ENCODE measurements at regions not wholly inside any gene's neighbourhood (a gene's known extent, or its start where the extent isn't known, plus 50 kb on each side); places are given as distances from the start of the nearest gene placed in this dataset.

DNA sequence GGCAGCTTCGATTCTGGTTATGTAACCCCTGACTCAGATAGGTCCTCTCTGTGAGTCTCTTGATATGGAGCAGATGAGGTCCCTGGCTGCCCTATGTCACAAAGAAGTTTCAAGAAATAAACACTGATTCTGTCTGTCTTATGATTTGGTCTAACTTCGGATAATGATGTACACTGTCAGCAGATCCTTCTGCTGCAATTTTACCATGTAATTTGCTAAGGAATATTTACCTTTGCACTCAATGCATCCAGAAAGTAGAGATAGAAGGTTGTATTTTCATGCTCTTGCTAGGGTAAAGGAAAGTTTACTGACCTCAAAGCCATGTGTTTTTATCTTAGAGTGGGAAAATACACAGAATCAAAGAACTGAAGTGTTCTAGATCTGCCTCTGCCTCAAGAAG lies 98.2 kb downstream of the KLF5 start:
- Histone ChIP-seq H3K27me3 (ENCODE audit: insufficient read depth, insufficient read length) (no peaks in the 10 kb centered on the region), H3K4me1 (ENCODE audit: insufficient read depth, insufficient read length) (no peaks in the 10 kb centered on the region), H3K9me3 (ENCODE audit: insufficient read depth, low read length) (no peaks in the 10 kb centered on the region), H3K4me3 (ENCODE audit: insufficient read length, low read depth) (no peak overlapping the region), H3K9ac (ENCODE audit: insufficient read length, low read depth) (no peak overlapping the region), H3K36me3 (ENCODE audit: insufficient read depth, insufficient read length, low read length) (no peaks in the 10 kb centered on the region)
- no peak for DNase-seq (ENCODE audit: low read depth, low spot score)
- no peak for TF ChIP-seq YY1 (IDR thresholded peaks at IDR 0.05; ENCODE audit: insufficient read depth, insufficient read length)
- no peak for TF ChIP-seq SUZ12 (IDR thresholded peaks at IDR 0.05; ENCODE audit: extremely low read depth, insufficient read depth, insufficient read length)
- TF ChIP-seq ZNF274 (IDR thresholded peaks at IDR 0.05; ENCODE audit: low read depth, low read length): no peak

DNA sequence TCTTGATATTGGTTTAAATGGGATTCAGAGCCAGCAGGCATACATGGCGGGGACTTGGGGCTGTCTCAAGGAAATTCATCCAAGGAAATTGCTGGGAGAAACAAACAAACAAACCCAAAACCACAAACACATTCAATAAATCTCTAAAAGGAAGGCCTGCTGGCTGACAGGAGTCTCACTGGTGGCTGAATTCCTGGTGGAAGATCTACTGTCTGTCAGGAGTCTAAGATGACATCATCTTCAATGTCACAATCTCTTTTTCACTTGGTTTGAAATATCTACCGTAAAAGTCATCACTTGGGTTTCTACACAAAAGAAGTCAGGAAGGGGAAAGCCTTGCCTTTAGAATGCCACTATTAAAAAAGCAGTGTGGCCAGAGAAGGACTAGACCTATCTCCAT lies 87.9 kb downstream of the KLF5 start:
- no peak for DNase-seq (ENCODE audit: low read depth, low spot score)
- Histone ChIP-seq H3K36me3 (ENCODE audit: insufficient read depth, insufficient read length, low read length) (no peaks in the 10 kb centered on the region), H3K9me3 (ENCODE audit: insufficient read depth, low read length) (no peaks in the 10 kb centered on the region), H3K27me3 (ENCODE audit: insufficient read depth, insufficient read length) (no peaks in the 10 kb centered on the region), H3K9ac (ENCODE audit: insufficient read length, low read depth) (no peak overlapping the region), H3K4me3 (ENCODE audit: insufficient read length, low read depth) (no peak overlapping the region), H3K4me1 (ENCODE audit: insufficient read depth, insufficient read length) (no peaks in the 10 kb centered on the region)
- TF ChIP-seq ZNF274 (IDR thresholded peaks at IDR 0.05; ENCODE audit: low read depth, low read length): no peak
- no peak for TF ChIP-seq YY1 (IDR thresholded peaks at IDR 0.05; ENCODE audit: insufficient read depth, insufficient read length)
- no peak for TF ChIP-seq SUZ12 (IDR thresholded peaks at IDR 0.05; ENCODE audit: extremely low read depth, insufficient read depth, insufficient read length)

DNA sequence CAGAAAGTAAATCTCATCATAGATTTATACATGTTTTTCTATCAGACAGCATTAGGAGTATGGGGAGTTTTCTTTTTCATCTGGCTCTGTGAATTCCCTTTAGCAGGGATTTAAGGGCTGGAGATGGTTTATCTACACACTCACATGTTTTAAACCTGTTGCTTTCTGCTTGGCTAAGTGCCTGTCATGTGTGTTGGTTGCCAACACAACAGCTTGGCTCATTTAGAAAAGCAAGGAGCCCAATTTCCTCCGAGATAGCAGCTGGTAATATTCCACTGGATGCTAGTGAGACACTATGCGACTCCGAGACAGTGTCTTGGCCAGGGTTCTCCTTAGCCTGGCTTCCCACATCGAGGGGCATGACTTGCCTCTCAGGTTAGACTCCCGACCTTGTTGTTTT lies 83.3 kb downstream of the KLF5 start:
- H3K4me1 ChIP-seq (ENCODE audit: insufficient read depth, insufficient read length): no peaks in the 10 kb centered on the region
- H3K9me3 ChIP-seq (ENCODE audit: insufficient read depth, low read length): no peaks in the 10 kb centered on the region
- no peaks in the 10 kb centered on the region for H3K27me3 ChIP-seq (ENCODE audit: insufficient read depth, insufficient read length)
- H3K4me3 ChIP-seq (ENCODE audit: insufficient read length, low read depth): no peak overlapping the region
- no peak for TF ChIP-seq SUZ12 (IDR thresholded peaks at IDR 0.05; ENCODE audit: extremely low read depth, insufficient read depth, insufficient read length)
- TF ChIP-seq ZNF274 (IDR thresholded peaks at IDR 0.05; ENCODE audit: low read depth, low read length): no peak
- no peak for TF ChIP-seq YY1 (IDR thresholded peaks at IDR 0.05; ENCODE audit: insufficient read depth, insufficient read length)
- no peaks in the 10 kb centered on the region for H3K36me3 ChIP-seq (ENCODE audit: insufficient read depth, insufficient read length, low read length)
- no peak overlapping the region for H3K9ac ChIP-seq (ENCODE audit: insufficient read length, low read depth)
- no peak for DNase-seq (ENCODE audit: low read depth, low spot score)

DNA sequence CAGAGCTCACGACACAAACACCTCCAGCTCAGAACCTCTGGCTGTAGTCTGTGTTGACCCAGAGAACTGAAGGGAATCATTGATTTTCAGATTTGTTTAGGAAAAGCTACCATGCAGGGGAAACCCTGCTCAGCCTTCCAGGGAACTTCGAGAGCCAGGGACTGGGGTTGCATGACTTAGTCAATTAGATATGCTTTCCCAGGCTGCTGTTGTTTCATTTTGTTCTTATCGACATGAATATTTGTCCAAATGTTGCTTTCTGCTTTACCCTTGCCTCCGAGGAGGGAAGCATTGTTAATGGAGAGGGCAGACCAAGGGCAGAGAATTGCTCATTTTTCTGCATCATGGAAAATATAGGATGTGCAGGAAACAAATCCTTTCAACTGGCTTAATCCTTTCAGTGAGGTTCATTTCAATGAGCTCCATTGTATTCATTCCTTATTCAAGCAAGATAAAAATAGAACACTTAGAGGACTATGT lies 82.5 kb downstream of the KLF5 start:
- TF ChIP-seq YY1 (IDR thresholded peaks at IDR 0.05; ENCODE audit: insufficient read depth, insufficient read length): no peak
- no peak for TF ChIP-seq ZNF274 (IDR thresholded peaks at IDR 0.05; ENCODE audit: low read depth, low read length)
- TF ChIP-seq SUZ12 (IDR thresholded peaks at IDR 0.05; ENCODE audit: extremely low read depth, insufficient read depth, insufficient read length): no peak
- H3K4me3 ChIP-seq (ENCODE audit: insufficient read length, low read depth): no peak overlapping the region
- no peaks in the 10 kb centered on the region for H3K36me3 ChIP-seq (ENCODE audit: insufficient read depth, insufficient read length, low read length)
- DNase-seq (ENCODE audit: low read depth, low spot score): no peak
- no peak overlapping the region for H3K9ac ChIP-seq (ENCODE audit: insufficient read length, low read depth)
- H3K27me3 ChIP-seq (ENCODE audit: insufficient read depth, insufficient read length): no peaks in the 10 kb centered on the region
- H3K4me1 ChIP-seq (ENCODE audit: insufficient read depth, insufficient read length): no peaks in the 10 kb centered on the region
- no peaks in the 10 kb centered on the region for H3K9me3 ChIP-seq (ENCODE audit: insufficient read depth, low read length)

DNA sequence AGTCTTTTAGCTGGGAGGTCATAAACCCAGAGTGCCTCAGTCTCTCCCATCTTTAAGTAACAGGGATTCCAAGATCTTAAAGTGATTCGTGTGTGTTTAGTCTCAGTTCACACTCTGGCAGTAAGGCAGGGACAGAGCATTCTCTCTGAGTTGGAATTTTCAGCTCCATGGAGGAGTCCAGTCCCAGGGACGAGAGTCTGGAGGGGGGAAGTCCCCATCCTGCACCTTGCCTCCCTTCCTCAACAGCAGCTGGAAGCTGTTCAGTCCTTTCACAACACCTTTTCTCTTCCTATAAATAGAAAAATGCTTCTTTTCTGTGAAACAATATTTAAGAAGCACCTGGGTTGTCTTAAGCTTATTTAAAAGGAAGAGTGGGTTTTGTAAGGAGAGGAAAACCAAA lies 82.0 kb downstream of the KLF5 start:
- H3K9ac ChIP-seq (ENCODE audit: insufficient read length, low read depth): no peak overlapping the region
- H3K9me3 ChIP-seq (ENCODE audit: insufficient read depth, low read length): no peaks in the 10 kb centered on the region
- H3K36me3 ChIP-seq (ENCODE audit: insufficient read depth, insufficient read length, low read length): no peaks in the 10 kb centered on the region
- no peak overlapping the region for H3K4me3 ChIP-seq (ENCODE audit: insufficient read length, low read depth)
- H3K4me1 ChIP-seq (ENCODE audit: insufficient read depth, insufficient read length): no peaks in the 10 kb centered on the region
- no peak for DNase-seq (ENCODE audit: low read depth, low spot score)
- no peaks in the 10 kb centered on the region for H3K27me3 ChIP-seq (ENCODE audit: insufficient read depth, insufficient read length)
- TF ChIP-seq ZNF274 (IDR thresholded peaks at IDR 0.05; ENCODE audit: low read depth, low read length): no peak

GRCh38 chr13:73138638-73139491 lies 80.1 kb downstream of the KLF5 start:
- Histone ChIP-seq H3K9ac (ENCODE audit: insufficient read length, low read depth) (no peak overlapping the region), H3K27me3 (ENCODE audit: insufficient read depth, insufficient read length) (no peaks in the 10 kb centered on the region), H3K4me1 (ENCODE audit: insufficient read depth, insufficient read length) (no peaks in the 10 kb centered on the region), H3K4me3 (ENCODE audit: insufficient read length, low read depth) (no peak overlapping the region), H3K9me3 (ENCODE audit: insufficient read depth, low read length) (no peaks in the 10 kb centered on the region), H3K36me3 (ENCODE audit: insufficient read depth, insufficient read length, low read length) (no peaks in the 10 kb centered on the region)
- TF ChIP-seq ZNF274 (IDR thresholded peaks at IDR 0.05; ENCODE audit: low read depth, low read length): no peak
- DNase-seq (ENCODE audit: low read depth, low spot score): no peak

- no peaks in the 10 kb centered on the region for H3K9me3 ChIP-seq (ENCODE audit: insufficient read depth, low read length)
- no peak for DNase-seq (ENCODE audit: low read depth, low spot score)
- no peaks in the 10 kb centered on the region for H3K4me1 ChIP-seq (ENCODE audit: insufficient read depth, insufficient read length)
- no peaks in the 10 kb centered on the region for H3K27me3 ChIP-seq (ENCODE audit: insufficient read depth, insufficient read length)
- TF ChIP-seq ZNF274 (IDR thresholded peaks at IDR 0.05; ENCODE audit: low read depth, low read length) (no peak), SUZ12 (IDR thresholded peaks at IDR 0.05; ENCODE audit: extremely low read depth, insufficient read depth, insufficient read length) (no peak), YY1 (IDR thresholded peaks at IDR 0.05; ENCODE audit: insufficient read depth, insufficient read length) (no peak)
- H3K9ac ChIP-seq (ENCODE audit: insufficient read length, low read depth): no peak overlapping the region
- H3K4me3 ChIP-seq (ENCODE audit: insufficient read length, low read depth): no peak overlapping the region
- H3K36me3 ChIP-seq (ENCODE audit: insufficient read depth, insufficient read length, low read length): no peaks in the 10 kb centered on the region
These were observed 79.5 kb downstream of the KLF5 start for GRCh38 chr13:73138276-73138637.
